VCaP (cell line): ENCODE measurements at regions not wholly inside any gene's neighbourhood (a gene's known extent, or its start where the extent isn't known, plus 50 kb on each side); places are given as distances from the start of the nearest gene placed in this dataset.
A peak's percentile ranks its signal among the peaks of the same experiment; 100 is the strongest.

Experiments used
- H3K27ac ChIP-seq: fragments of 450-650 bp; 2 replicates; pipeline ENCODE4 v1.5.1; 2017
- CTCF ChIP-seq: fragments of 450-650 bp; conservative IDR thresholded peaks from 2 replicates; pipeline ENCODE4 v1.5.1; 2017; ENCODE audit warnings: mild to moderate bottlenecking, moderate library complexity

GRCh38 chr22:46086577-46087335 is 63.6 kb upstream of the PPARA start:
- no peak for TF ChIP-seq CTCF
- peak overlapping the region; percentile 15; the same call in 1 of the 2 replicates for H3K27ac ChIP-seq

GRCh38 chr22:46087336-46087690 is 63.0 kb upstream of the PPARA start:
- no peak for TF ChIP-seq CTCF
- peak overlapping the region; percentile 15; the same call in 1 of the 2 replicates for H3K27ac ChIP-seq

- peak overlapping the region; percentile 15; the same call in 1 of the 2 replicates for H3K27ac ChIP-seq
- no peak for TF ChIP-seq CTCF
These were observed 62.5 kb upstream of the PPARA start for GRCh38 chr22:46087816-46088277.

- no peak for TF ChIP-seq CTCF
- peak overlapping the region; percentile 15; the same call in 1 of the 2 replicates for H3K27ac ChIP-seq
These were observed 61.6 kb upstream of the PPARA start for GRCh38 chr22:46088541-46089311.

GRCh38 chr22:46089426-46090035 is 60.8 kb upstream of the PPARA start:
- TF ChIP-seq CTCF, result no peak
- peak overlapping the region; percentile 14; the same call in 1 of the 2 replicates for H3K27ac ChIP-seq

GRCh38 chr22:46090036-46090591 is 60.2 kb upstream of the PPARA start:
- H3K27ac ChIP-seq, result peak overlapping the region; percentile 14; the same call in 1 of the 2 replicates
- TF ChIP-seq CTCF, result no peak

GRCh38 chr22:46090631-46091201 is 59.6 kb upstream of the PPARA start:
- H3K27ac ChIP-seq, result peak overlapping the region; percentile 14; the same call in 1 of the 2 replicates
- TF ChIP-seq CTCF, result no peak
